K562 (cell line): ENCODE measurements at regions not wholly inside any gene's neighbourhood (a gene's known extent, or its start where the extent isn't known, plus 50 kb on each side); places are given as distances from the start of the nearest gene placed in this dataset.

ENCODE experiments used
- ATAC-seq: fragments of 200-7000 bp; cut with Tn5 transposase; 3 replicates; pipeline ENCODE4 v1.9.1; 2020; ENCODE audit warnings: moderate library complexity
- BruUV-seq: library from RNA; stranded (reverse); fragments of 400-500 nt; replicated peaks from 2 replicates; lab custom pipeline; 2021; lab: Mats Ljungman, UMichigan
- CTCF ChIA-PET: fragments of 300-600 bp; formaldehyde crosslinking; extraction: SDS; loops from one replicate; lab custom pipeline; 2021; ENCODE audit warnings: low intra/inter-chr PET ratio; lab: Yijun Ruan, JAX
- POLR2A ChIA-PET: fragments of 300-600, 350-650 bp; sonication (Branson Sonifier 250); formaldehyde crosslinking; extraction: SDS; loops from one replicate; lab custom pipeline; 2021; ENCODE audit warnings: antibody characterized with exemption, inconsistent platforms; lab: Yijun Ruan, JAX
- DNase-seq, 4 experiments: peaks; one replicate each; pipeline versions ENCODE4 v3.0.0 to v3.0.0-alpha.2; 2011 to 2018; ENCODE audit warnings: low spot score in 3 of 4, mixed read lengths in 3 of 4; ENCODE audit errors: extremely low read depth in 1 of 4
- FAIRE-seq: peaks from 2 replicates; lab custom pipeline; 2011; peaks lifted over from hg19 to GRCh38; lab: Jason Lieb, UNC
- H2AFZ ChIP-seq: 2 replicates; pipeline ENCODE4 v1.6.0; 2011; ENCODE audit warnings: low read depth, low read length, control low read depth, inconsistent platforms
- H3K27ac ChIP-seq: fragments of 200-600 bp; 3 replicates; pipeline ENCODE4 v1.8.0; 2011; ENCODE audit warnings: low read depth, mild to moderate bottlenecking, control low read depth, inconsistent platforms, low read length, moderate library complexity, mixed read lengths; ENCODE audit errors: extremely low read depth
- H3K27me3 ChIP-seq, 2 experiments: fragments of 300-600 bp in 1 of 2; 2 replicates in 1 of 2; 3 replicates in 1 of 2; pipeline versions ENCODE4 v1.6.0 to v1.8.0; 2011; ENCODE audit warnings: inconsistent platforms in 2 of 2, low read length in 2 of 2, mild to moderate bottlenecking in 1 of 2, mixed read lengths in 1 of 2, moderate library complexity in 1 of 2; ENCODE audit not compliant: control insufficient read depth in 2 of 2, insufficient read depth in 2 of 2
- H3K36me3 ChIP-seq: fragments of 300-600 bp; 3 replicates; pipeline ENCODE4 v1.8.0; 2011; ENCODE audit warnings: mild to moderate bottlenecking, low read length, inconsistent platforms; ENCODE audit not compliant: control insufficient read depth, insufficient read depth
- H3K4me1 ChIP-seq, 2 experiments: fragments of 200-600 bp in 1 of 2; replicated peaks in 1 of 2; 2 replicates in 1 of 2; 3 replicates in 1 of 2; pipeline versions ENCODE4 v1.5.1 to v1.8.0; 2011; ENCODE audit warnings: inconsistent platforms in 2 of 2, low read length in 2 of 2, mild to moderate bottlenecking in 1 of 2, mixed read lengths in 1 of 2, moderate library complexity in 1 of 2; ENCODE audit not compliant: control insufficient read depth in 2 of 2, insufficient read depth in 2 of 2
- H3K4me2 ChIP-seq: 2 replicates; pipeline ENCODE4 v1.6.1; 2011; ENCODE audit warnings: low read length, control low read depth, inconsistent platforms, mixed read lengths; ENCODE audit not compliant: insufficient read depth
- H3K4me3 ChIP-seq: fragments of 200-600 bp; sonication (generic), shearing (Covaris generic); 2 replicates; pipeline ENCODE4 v1.5.1; 2016; ENCODE audit warnings: control low read depth, inconsistent platforms
- H3K79me2 ChIP-seq: fragments of 200-600 bp; 3 replicates; pipeline ENCODE4 v1.8.0; 2011; ENCODE audit warnings: low read length, inconsistent platforms; ENCODE audit not compliant: control insufficient read depth, insufficient read depth
- H3K9ac ChIP-seq, 2 experiments: 2 replicates each; pipeline versions ENCODE4 v1.6.0 to v1.6.1; 2011; ENCODE audit warnings: low read depth in 2 of 2, low read length in 2 of 2, control low read depth in 1 of 2, inconsistent platforms in 1 of 2, mild to moderate bottlenecking in 1 of 2, mixed read lengths in 1 of 2; ENCODE audit not compliant: insufficient read depth in 1 of 2
- H3K9me1 ChIP-seq: one replicate; pipeline ENCODE4 v1.6.0; 2011; ENCODE audit warnings: inconsistent platforms, mild to moderate bottlenecking, low read length, moderate library complexity; ENCODE audit not compliant: control insufficient read depth, insufficient read depth
- H3K9me3 ChIP-seq: replicated peaks from 2 replicates; pipeline ENCODE4 v1.5.1; 2011; ENCODE audit warnings: low read depth, low read length, inconsistent platforms; ENCODE audit not compliant: control insufficient read depth, insufficient read depth
- H4K20me1 ChIP-seq: replicated peaks from 2 replicates; pipeline ENCODE4 v1.6.1; 2011; ENCODE audit warnings: low read length, inconsistent platforms, mixed read lengths; ENCODE audit not compliant: control insufficient read depth, insufficient read depth
- CREB3L1 ChIP-seq: fragments of 450-650 bp; IDR thresholded peaks from 2 replicates; pipeline ENCODE4 v1.6.1; 2014; ENCODE audit warnings: low read depth, mild to moderate bottlenecking, moderate library complexity, borderline replicate concordance
- MBD1 ChIP-seq: fragments of 250-450 bp; sonication (Bioruptor Pico); IDR thresholded peaks from 2 replicates; pipeline ENCODE4 v1.8.0; 2022; ENCODE audit warnings: inconsistent platforms
- MITF ChIP-seq: IDR thresholded peaks from 2 replicates; pipeline ENCODE4 v1.6.1; 2014; ENCODE audit warnings: antibody characterized with exemption
- STAG1 ChIP-seq: sonication (generic); formaldehyde crosslinking; IDR thresholded peaks from 2 replicates; pipeline ENCODE4 v1.5.0; 2020; ENCODE audit warnings: missing genetic modification reagents, borderline replicate concordance
- ZBTB49 ChIP-seq: sonication (generic); formaldehyde crosslinking; IDR thresholded peaks from 2 replicates; pipeline ENCODE4 v1.8.0; 2022; ENCODE audit warnings: missing genetic modification reagents, mild to moderate bottlenecking, borderline replicate concordance
- ZNF253 ChIP-seq: fragments of 250-450 bp; sonication (Bioruptor Pico); conservative IDR thresholded peaks from 2 replicates; pipeline ENCODE4 v1.6.1; 2021; ENCODE audit warnings: mild to moderate bottlenecking
- WGBS: fragments of 100-300 bp; shearing (Covaris generic); methylation state at CpG from one replicate; pipeline ENCODE4 v1.1.6; 2016; ENCODE audit warnings: low coverage, mixed read lengths; ENCODE audit not compliant: insufficient coverage; ENCODE audit errors: missing lambda C conversion rate; 5-methylcytosine and 5-hydroxymethylcytosine counted together
- in situ Hi-C: fragments of 300-500 bp; cut with MboI; formaldehyde crosslinking; loops from 4 replicates; pipeline ENCODE4 v1.15.0; 2018; ENCODE audit warnings: inconsistent platforms, mixed read lengths
- intact Hi-C: fragments of 100-400 bp; cut with micrococcal nuclease; formaldehyde crosslinking; loops from 2 replicates; pipeline ENCODE4 v1.14.2; 2022

- Histone ChIP-seq H3K9ac (no peak overlapping the region), H3K4me1 (no peaks in the 10 kb centered on the region), H3K27ac (no peak overlapping the region), H4K20me1 (no peaks in the 10 kb centered on the region), H3K9me3 (no peaks in the 10 kb centered on the region), H3K4me3 (no peak overlapping the region), H3K9me1 (no peaks in the 10 kb centered on the region), H3K4me2 (no peak overlapping the region), H3K79me2 (no peaks in the 10 kb centered on the region), H3K36me3 (no peaks in the 10 kb centered on the region), H3K27me3 (peaks cover 0 to 29% of the 10 kb centered on the region in 2 experiments; a peak in 2 of 5 replicates), H2AFZ (no peak overlapping the region)
- no TSS peak for BruUV-seq
- ChIA-PET POLR2A (no interaction called here), CTCF (no interaction called here)
- in situ Hi-C loops, result no loop called here
- DNase-seq, result no peak
- WGBS, result 0% methylated on average over 9 of the region's 17 CpGs
- no peak for FAIRE-seq
- ATAC-seq, result no peak
- TF ChIP-seq MBD1, result no peak
- no peak for TF ChIP-seq ZNF253 (CRISPR knock-in tag)
- intact Hi-C loops, result no loop called here
Observed at GRCh38 chr18:76580288-76580962, 85.4 kb upstream of the ZNF516 start.

GRCh38 chr18:76579301-76579695 is 84.3 kb upstream of the ZNF516 start:
- DNase-seq, result no peak
- Histone ChIP-seq H3K4me3 (no peak overlapping the region), H3K9me1 (no peaks in the 10 kb centered on the region), H3K27me3 (peaks cover 0 to 29% of the 10 kb centered on the region in 2 experiments; a peak in 2 of 5 replicates), H2AFZ (no peak overlapping the region), H3K9ac (no peak overlapping the region; a peak in 1 of 4 replicates), H4K20me1 (no peaks in the 10 kb centered on the region), H3K4me1 (no peaks in the 10 kb centered on the region), H3K9me3 (no peaks in the 10 kb centered on the region), H3K4me2 (no peak overlapping the region), H3K27ac (no peak overlapping the region), H3K79me2 (no peaks in the 10 kb centered on the region), H3K36me3 (no peaks in the 10 kb centered on the region)
- FAIRE-seq, result no peak
- intact Hi-C loops (no loop called here), in situ Hi-C loops (no loop called here)
- no TSS peak for BruUV-seq
- WGBS, result 18% methylated on average over 11 of the region's 17 CpGs
- ChIA-PET CTCF (no interaction called here), POLR2A (no interaction called here)
- no peak for ATAC-seq
- TF ChIP-seq CREB3L1 (no peak), STAG1 (CRISPR knock-in tag) (no peak), MITF (no peak), ZBTB49 (no peak)
